IMR-90 (cell line): ENCODE measurements at regions not wholly inside any gene's neighbourhood (a gene's known extent, or its start where the extent isn't known, plus 50 kb on each side); places are given as distances from the start of the nearest gene placed in this dataset.

Experiments used
- ATAC-seq: fragments of 200-7000 bp; cut with Tn5 transposase; 2 replicates; pipeline ENCODE4 v1.9.1; 2020; ENCODE audit warnings: low read depth, mild to moderate bottlenecking, moderate library complexity
- BruUV-seq: library from RNA; stranded (reverse); fragments of 400-500 nt; replicated peaks from 2 replicates; lab custom pipeline; 2021; lab: Mats Ljungman, UMichigan
- CTCF ChIA-PET: fragments of 300-600 bp; formaldehyde crosslinking; extraction: SDS; loops from one replicate; lab custom pipeline; 2021; ENCODE audit warnings: antibody characterized with exemption; lab: Yijun Ruan, JAX
- POLR2A ChIA-PET: fragments of 300-600 bp; sonication (Branson Sonifier 250); formaldehyde crosslinking; loops from one replicate; lab custom pipeline; 2022; ENCODE audit warnings: antibody characterized with exemption; ENCODE audit not compliant: unreplicated experiment; lab: Charles Lee
- DNase-seq: peaks from one replicate; pipeline ENCODE4 v3.0.0; 2013
- H2AFZ ChIP-seq: replicated peaks from 2 replicates; pipeline ENCODE3; 2013; ENCODE audit warnings: low read length, mild to moderate bottlenecking; ENCODE audit not compliant: poor library complexity
- H2AK5ac ChIP-seq: 2 replicates; pipeline ENCODE4 v1.6.1; 2013; ENCODE audit warnings: low read depth, low read length, inconsistent platforms
- H2AK9ac ChIP-seq: replicated peaks from 2 replicates; pipeline ENCODE3; 2013; ENCODE audit warnings: mild to moderate bottlenecking, low read depth, low read length, moderate library complexity; ENCODE audit not compliant: poor library complexity
- H2BK120ac ChIP-seq: 2 replicates; pipeline ENCODE4 v1.6.1; 2013; ENCODE audit warnings: low read depth, low read length, inconsistent platforms
- H2BK15ac ChIP-seq: 3 replicates; pipeline ENCODE4 v1.6.1; 2013; ENCODE audit warnings: low read depth, low read length, inconsistent platforms
- H2BK20ac ChIP-seq: 2 replicates; pipeline ENCODE4 v1.6.1; 2013; ENCODE audit warnings: low read depth, mild to moderate bottlenecking, inconsistent platforms, low read length, moderate library complexity
- H2BK5ac ChIP-seq: 2 replicates; pipeline ENCODE4 v1.6.1; 2013; ENCODE audit warnings: mild to moderate bottlenecking, low read depth, low read length, inconsistent platforms; ENCODE audit not compliant: poor library complexity, severe bottlenecking
- H3K14ac ChIP-seq: replicated peaks from 2 replicates; pipeline ENCODE4 v1.6.1; 2013; ENCODE audit warnings: low read depth, low read length, inconsistent platforms
- H3K18ac ChIP-seq: 2 replicates; pipeline ENCODE4 v1.6.1; 2013; ENCODE audit warnings: low read depth, low read length, control low read depth
- H3K23ac ChIP-seq: 2 replicates; pipeline ENCODE4 v1.6.1; 2013; ENCODE audit warnings: low read depth, low read length, inconsistent platforms
- H3K27ac ChIP-seq: 2 replicates; pipeline ENCODE4 v1.5.1; 2013; ENCODE audit warnings: mild to moderate bottlenecking, control low read depth, low read length; ENCODE audit not compliant: insufficient read depth
- H3K27me3 ChIP-seq: 2 replicates; pipeline ENCODE4 v1.6.1; 2013; ENCODE audit warnings: low read length; ENCODE audit not compliant: control insufficient read depth, insufficient read depth
- H3K36me3 ChIP-seq: 2 replicates; pipeline ENCODE4 v1.6.1; 2013; ENCODE audit warnings: low read length, mixed read lengths; ENCODE audit not compliant: control insufficient read depth, insufficient read depth
- H3K4ac ChIP-seq: 2 replicates; pipeline ENCODE4 v1.6.1; 2013; ENCODE audit warnings: low read depth, low read length, inconsistent platforms
- H3K4me1 ChIP-seq: 2 replicates; pipeline ENCODE4 v1.6.1; 2013; ENCODE audit warnings: low read length, mixed read lengths; ENCODE audit not compliant: control insufficient read depth, insufficient read depth
- H3K4me2 ChIP-seq: 2 replicates; pipeline ENCODE4 v1.6.1; 2013; ENCODE audit warnings: low read depth, mild to moderate bottlenecking, control low read depth, low read length, moderate library complexity
- H3K4me3 ChIP-seq: 2 replicates; pipeline ENCODE4 v1.5.1; 2013; ENCODE audit warnings: low read depth, mild to moderate bottlenecking, control low read depth, low read length, moderate library complexity; ENCODE audit not compliant: insufficient read depth
- H3K56ac ChIP-seq: 2 replicates; pipeline ENCODE4 v1.6.1; 2013; ENCODE audit warnings: low read length, inconsistent platforms; ENCODE audit not compliant: insufficient read depth; ENCODE audit errors: extremely low read depth
- H3K79me1 ChIP-seq, 2 experiments: 2 replicates each; pipeline ENCODE4 v1.6.1; 2013; ENCODE audit warnings: low read length in 2 of 2, inconsistent platforms in 1 of 2, low read depth in 1 of 2
- H3K9ac ChIP-seq: 2 replicates; pipeline ENCODE4 v1.6.1; 2013; ENCODE audit warnings: low read depth, low read length, control low read depth
- H3K9me1 ChIP-seq: 2 replicates; pipeline ENCODE4 v1.6.1; 2013; ENCODE audit warnings: low read length, inconsistent platforms; ENCODE audit not compliant: insufficient read depth
- H3K9me3 ChIP-seq: 2 replicates; pipeline ENCODE4 v1.6.1; 2013; ENCODE audit warnings: low read length; ENCODE audit not compliant: control insufficient read depth, insufficient read depth
- H4K20me1 ChIP-seq: 2 replicates; pipeline ENCODE4 v1.6.1; 2013; ENCODE audit warnings: low read length, inconsistent platforms; ENCODE audit not compliant: insufficient read depth
- H4K5ac ChIP-seq: 2 replicates; pipeline ENCODE4 v1.6.1; 2013; ENCODE audit warnings: mild to moderate bottlenecking, low read depth, low read length, control low read depth
- H4K8ac ChIP-seq, 2 experiments: 2 replicates each; pipeline ENCODE4 v1.6.1; 2013; ENCODE audit warnings: low read depth in 2 of 2, low read length in 2 of 2, control low read depth in 1 of 2, inconsistent platforms in 1 of 2
- H4K91ac ChIP-seq: 2 replicates; pipeline ENCODE4 v1.6.1; 2013; ENCODE audit warnings: low read depth, low read length, inconsistent platforms; ENCODE audit not compliant: insufficient read depth
- CEBPB ChIP-seq: IDR thresholded peaks from 2 replicates; pipeline ENCODE4 v1.6.1; 2012; ENCODE audit warnings: low read depth, low read length, improper control_type of control experiment
- MXI1 ChIP-seq: IDR thresholded peaks from 2 replicates; pipeline ENCODE4 v1.6.1; 2012; ENCODE audit warnings: low read depth, mild to moderate bottlenecking, low read length, moderate library complexity, borderline replicate concordance
- NFE2L2 ChIP-seq: fragments of 150-350 bp; IDR thresholded peaks from 2 replicates; pipeline ENCODE4 v1.6.1; 2016; ENCODE audit warnings: low read depth, mild to moderate bottlenecking, low read length
- RAD21 ChIP-seq: IDR thresholded peaks from 2 replicates; pipeline ENCODE4 v1.6.1; 2012; ENCODE audit warnings: low read length, improper control_type of control experiment
- WGBS, 2 experiments: methylation state at CpG; one replicate each; pipeline versions ENCODE4 v1.1.5 to v1.1.7; 2013; ENCODE audit warnings: missing lambda C conversion rate in 2 of 2; ENCODE audit not compliant: insufficient read length in 1 of 2; ENCODE audit errors: extremely low coverage in 2 of 2; 5-methylcytosine and 5-hydroxymethylcytosine counted together
- dilution Hi-C: fragments of 300-500 bp; cut with HindIII; formaldehyde crosslinking; loops from one replicate; pipeline ENCODE4 v1.14.3; 2018; ENCODE audit warnings: low sequenced_read_pairs; ENCODE audit not compliant: unreplicated experiment
- in situ Hi-C: fragments of 300-500 bp; cut with MboI; formaldehyde crosslinking; loops from 3 replicates; pipeline ENCODE4 v1.14.3; 2019; ENCODE audit warnings: low sequenced_read_pairs, inconsistent platforms, mixed read lengths
- intact Hi-C: fragments of 100-400 bp; cut with micrococcal nuclease; formaldehyde crosslinking; loops from 2 replicates; pipeline ENCODE4 v1.10.0; 2022
- TF ChIP-seq, protein P1 (sequence below): conservative IDR thresholded peaks from 2 replicates; pipeline ENCODE4 v1.5.1; 2012; ENCODE audit warnings: mild to moderate bottlenecking, low read depth, low read length, improper control_type of control experiment

DNA sequence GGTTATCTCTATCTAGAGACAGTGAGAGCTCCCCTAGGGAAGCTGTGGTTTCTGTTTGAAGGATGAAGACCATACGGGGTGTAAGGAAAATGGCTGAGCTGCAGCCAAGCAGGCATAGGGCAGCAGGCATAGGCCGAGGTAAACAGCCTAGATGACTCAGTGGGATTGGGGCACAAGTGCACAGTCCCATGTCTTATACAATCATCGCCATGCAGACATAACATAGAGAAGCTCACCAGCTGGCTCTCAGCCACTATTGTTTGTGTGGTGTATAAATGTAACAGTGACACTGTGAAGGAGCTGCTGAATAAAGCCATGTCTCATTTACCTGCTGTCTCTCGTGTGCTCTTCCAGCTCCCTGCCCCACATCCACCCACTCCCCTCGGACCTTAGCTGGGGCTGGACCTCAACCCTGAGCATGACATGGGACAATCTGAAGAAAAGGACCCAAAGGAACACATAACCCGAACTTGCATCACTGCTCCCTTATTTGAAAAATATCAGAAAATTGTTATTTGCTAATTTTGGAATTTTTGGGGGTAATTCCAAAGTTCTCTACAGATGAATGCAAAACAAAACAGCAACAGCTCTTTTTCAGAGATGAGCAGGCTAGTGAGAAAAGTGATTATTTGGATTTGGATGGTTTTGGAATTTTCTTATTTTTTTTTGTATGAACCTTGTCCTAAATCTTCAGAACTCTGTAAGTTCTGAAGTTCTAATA lies 582.7 kb downstream of the REEP3 start:
- H3K14ac ChIP-seq = no peak overlapping the region
- H4K20me1 ChIP-seq = no peaks in the 10 kb centered on the region
- TF ChIP-seq RAD21 = no peak
- no peak for TF ChIP-seq NFE2L2
- TF ChIP-seq, protein P1, sequence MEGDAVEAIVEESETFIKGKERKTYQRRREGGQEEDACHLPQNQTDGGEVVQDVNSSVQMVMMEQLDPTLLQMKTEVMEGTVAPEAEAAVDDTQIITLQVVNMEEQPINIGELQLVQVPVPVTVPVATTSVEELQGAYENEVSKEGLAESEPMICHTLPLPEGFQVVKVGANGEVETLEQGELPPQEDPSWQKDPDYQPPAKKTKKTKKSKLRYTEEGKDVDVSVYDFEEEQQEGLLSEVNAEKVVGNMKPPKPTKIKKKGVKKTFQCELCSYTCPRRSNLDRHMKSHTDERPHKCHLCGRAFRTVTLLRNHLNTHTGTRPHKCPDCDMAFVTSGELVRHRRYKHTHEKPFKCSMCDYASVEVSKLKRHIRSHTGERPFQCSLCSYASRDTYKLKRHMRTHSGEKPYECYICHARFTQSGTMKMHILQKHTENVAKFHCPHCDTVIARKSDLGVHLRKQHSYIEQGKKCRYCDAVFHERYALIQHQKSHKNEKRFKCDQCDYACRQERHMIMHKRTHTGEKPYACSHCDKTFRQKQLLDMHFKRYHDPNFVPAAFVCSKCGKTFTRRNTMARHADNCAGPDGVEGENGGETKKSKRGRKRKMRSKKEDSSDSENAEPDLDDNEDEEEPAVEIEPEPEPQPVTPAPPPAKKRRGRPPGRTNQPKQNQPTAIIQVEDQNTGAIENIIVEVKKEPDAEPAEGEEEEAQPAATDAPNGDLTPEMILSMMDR = no peak
- no peak for TF ChIP-seq CEBPB
- no peak for TF ChIP-seq MXI1
- no peak overlapping the region for H3K56ac ChIP-seq
- H2AFZ ChIP-seq = no peak overlapping the region
- BruUV-seq = no TSS peak
- intact Hi-C loops = no loop called here
- no peak overlapping the region for H3K23ac ChIP-seq
- H3K9ac ChIP-seq = no peak overlapping the region
- no peak overlapping the region for H4K91ac ChIP-seq
- no peaks in the 10 kb centered on the region for H3K36me3 ChIP-seq
- H4K5ac ChIP-seq = no peak overlapping the region
- CTCF ChIA-PET = no interaction called here
- H3K18ac ChIP-seq = no peak overlapping the region
- 83% methylated on average over 1 of the region's 6 CpGs; no CpG with 5 or more reads in 1 of the 2 experiments for WGBS, 2 experiments
- no peak overlapping the region for H3K4me2 ChIP-seq
- no peak overlapping the region for H2BK15ac ChIP-seq
- POLR2A ChIA-PET = no interaction called here
- no peaks in the 10 kb centered on the region for H3K9me3 ChIP-seq
- ATAC-seq (no peak), DNase-seq (no peak)
- H3K4ac ChIP-seq = no peak overlapping the region
- no peaks in the 10 kb centered on the region for H3K4me1 ChIP-seq
- no peak overlapping the region for H3K27ac ChIP-seq
- no peak overlapping the region for H3K4me3 ChIP-seq
- H2BK5ac ChIP-seq = no peak overlapping the region
- H3K9me1 ChIP-seq = no peaks in the 10 kb centered on the region
- H2BK120ac ChIP-seq = no peak overlapping the region
- H3K27me3 ChIP-seq = no peaks in the 10 kb centered on the region
- dilution Hi-C loops = no loop called here
- H3K79me1 ChIP-seq = no peaks in the 10 kb centered on the region
- no peak overlapping the region for H4K8ac ChIP-seq
- H2AK5ac ChIP-seq = no peak overlapping the region
- H2AK9ac ChIP-seq = no peak overlapping the region
- in situ Hi-C loops = no loop called here
- no peak overlapping the region for H2BK20ac ChIP-seq
